ENCODE measurements at regions not wholly inside any gene's neighbourhood (a gene's known extent, or its start where the extent isn't known, plus 50 kb on each side); places are given as distances from the start of the nearest gene placed in this dataset.

DNA sequence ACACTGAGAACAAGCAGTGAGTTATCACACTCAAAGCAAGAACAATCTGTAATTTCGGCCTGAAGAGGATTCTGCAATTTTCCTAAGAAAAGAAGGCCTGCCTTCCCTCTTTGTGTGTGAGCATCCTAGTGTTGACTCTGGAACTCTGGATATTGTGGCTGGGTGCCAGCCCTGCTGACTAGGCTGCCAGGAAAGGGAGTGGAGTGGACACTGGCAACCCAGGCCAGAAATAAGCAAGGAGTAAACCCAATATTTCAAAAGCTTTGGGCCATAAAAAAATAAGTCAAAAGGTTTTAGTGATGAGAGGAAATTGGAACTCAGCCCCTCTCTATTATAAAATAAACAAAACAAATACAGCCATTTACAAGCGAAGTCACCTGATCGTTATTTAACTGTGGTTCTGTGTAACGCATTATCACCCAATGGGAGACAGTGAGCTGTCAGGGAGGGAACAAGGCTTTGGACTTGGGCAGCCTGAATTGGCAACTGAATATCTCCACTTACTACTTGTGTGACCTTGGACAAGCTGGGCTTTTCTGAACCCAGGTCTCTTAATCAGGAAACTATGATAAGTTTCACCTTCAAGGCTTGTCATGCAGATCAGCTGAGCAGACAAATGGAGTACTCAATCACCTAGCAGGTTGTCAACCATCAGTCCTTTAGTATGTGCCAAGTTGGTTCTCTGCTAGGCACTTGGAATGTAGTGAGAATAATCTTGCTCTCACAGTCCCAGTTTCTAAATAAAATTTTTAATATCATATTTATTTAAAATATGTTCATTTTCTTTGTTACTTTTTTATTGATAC lies 196.2 kb downstream of the PAX1 start:
- no peak overlapping the region for H3K4me3 ChIP-seq (ENCODE audit: control insufficient read depth in 2 of 3, extremely low read depth in 1 of 3, insufficient read depth in 2 of 3, low read depth in 1 of 3, low read length in 3 of 3)
- no peak for FAIRE-seq
- no peaks in the 10 kb centered on the region for H3K27me3 ChIP-seq (ENCODE audit: control insufficient read depth, extremely low read depth, insufficient read depth, low read length)
- no peak overlapping the region for H3K4me2 ChIP-seq (ENCODE audit: control insufficient read depth, extremely low read depth, insufficient read depth, low read depth, low read length)
- DNase-seq (ENCODE audit: low read depth, low spot score): no peak
- no peaks in the 10 kb centered on the region for H4K20me1 ChIP-seq (ENCODE audit: control insufficient read depth, extremely low read depth, insufficient read depth, low read length)
- TF ChIP-seq EZH2 (IDR thresholded peaks at IDR 0.05; ENCODE audit: low read length): no peak
- no peak for TF ChIP-seq CTCF (optimal IDR thresholded peaks at IDR 0.05 in 1 of 3, IDR thresholded peaks at IDR 0.05 in 1 of 3, conservative IDR thresholded peaks at IDR 0.05 in 1 of 3; ENCODE audit: extremely low read depth in 1 of 3, insufficient read depth in 2 of 3, low read length in 3 of 3)
- no peaks in the 10 kb centered on the region for H3K36me3 ChIP-seq (ENCODE audit: control insufficient read depth in 2 of 2, extremely low read depth in 1 of 2, insufficient read depth in 2 of 2, low read length in 2 of 2)
- H3K9me3 ChIP-seq (ENCODE audit: control insufficient read depth, low read depth, low read length): no peaks in the 10 kb centered on the region
- no peak overlapping the region for H3K9ac ChIP-seq (ENCODE audit: control insufficient read depth, extremely low read depth, insufficient read depth, low read length)
- dilution Hi-C loops (cut with MboI; ENCODE audit: extremely low pct_ligation_motif_present, low sequenced_read_pairs): no loop called here
- H2AFZ ChIP-seq (ENCODE audit: control insufficient read depth, low read length): no peak overlapping the region
- H3K79me2 ChIP-seq (ENCODE audit: control insufficient read depth, insufficient read depth, low read length): no peaks in the 10 kb centered on the region
- H3K9me1 ChIP-seq (ENCODE audit: control insufficient read depth, extremely low read depth, insufficient read depth, low read length): no peaks in the 10 kb centered on the region
- no peaks in the 10 kb centered on the region for H3K4me1 ChIP-seq (ENCODE audit: control insufficient read depth, extremely low read depth, insufficient read depth, low read length)
- H3K27ac ChIP-seq (ENCODE audit: control insufficient read depth, insufficient read depth, low read length): no peak overlapping the region

GRCh38 chr20:21900431-21900830 lies 195.0 kb downstream of the PAX1 start:
- Histone ChIP-seq H2AFZ (ENCODE audit: control insufficient read depth, low read length) (no peak overlapping the region), H3K4me2 (ENCODE audit: control insufficient read depth, extremely low read depth, insufficient read depth, low read depth, low read length) (no peak overlapping the region), H3K36me3 (ENCODE audit: control insufficient read depth in 2 of 2, extremely low read depth in 1 of 2, insufficient read depth in 2 of 2, low read length in 2 of 2) (no peaks in the 10 kb centered on the region), H3K27me3 (ENCODE audit: control insufficient read depth, extremely low read depth, insufficient read depth, low read length) (no peaks in the 10 kb centered on the region), H3K9me1 (ENCODE audit: control insufficient read depth, extremely low read depth, insufficient read depth, low read length) (no peaks in the 10 kb centered on the region), H3K27ac (ENCODE audit: control insufficient read depth, insufficient read depth, low read length) (no peak overlapping the region), H3K9ac (ENCODE audit: control insufficient read depth, extremely low read depth, insufficient read depth, low read length) (no peak overlapping the region), H4K20me1 (ENCODE audit: control insufficient read depth, extremely low read depth, insufficient read depth, low read length) (no peaks in the 10 kb centered on the region), H3K9me3 (ENCODE audit: control insufficient read depth, low read depth, low read length) (no peaks in the 10 kb centered on the region), H3K79me2 (ENCODE audit: control insufficient read depth, insufficient read depth, low read length) (no peaks in the 10 kb centered on the region), H3K4me1 (ENCODE audit: control insufficient read depth, extremely low read depth, insufficient read depth, low read length) (no peaks in the 10 kb centered on the region), H3K4me3 (ENCODE audit: control insufficient read depth in 2 of 3, extremely low read depth in 1 of 3, insufficient read depth in 2 of 3, low read depth in 1 of 3, low read length in 3 of 3) (no peak overlapping the region)
- FAIRE-seq (no peak), DNase-seq (ENCODE audit: low read depth, low spot score) (no peak)
- TF ChIP-seq CTCF (optimal IDR thresholded peaks at IDR 0.05 in 1 of 3, IDR thresholded peaks at IDR 0.05 in 1 of 3, conservative IDR thresholded peaks at IDR 0.05 in 1 of 3; ENCODE audit: extremely low read depth in 1 of 3, insufficient read depth in 2 of 3, low read length in 3 of 3) (no peak), EZH2 (IDR thresholded peaks at IDR 0.05; ENCODE audit: low read length) (no peak)
- dilution Hi-C loops (cut with MboI; ENCODE audit: extremely low pct_ligation_motif_present, low sequenced_read_pairs): no loop called here
